GM19468 (cell line): ENCODE measurements at regions not wholly inside any gene's neighbourhood (a gene's known extent, or its start where the extent isn't known, plus 50 kb on each side); places are given as distances from the start of the nearest gene placed in this dataset.

ENCODE experiments used
- ATAC-seq: cut with Tn5 transposase; IDR thresholded peaks from one replicate; pipeline ENCODE4 v1.9.1; 2021; ENCODE audit warnings: mild to moderate bottlenecking, moderate library complexity, moderate number of reproducible peaks; ENCODE audit not compliant: unreplicated experiment; ENCODE audit errors: extremely low read depth

DNA sequence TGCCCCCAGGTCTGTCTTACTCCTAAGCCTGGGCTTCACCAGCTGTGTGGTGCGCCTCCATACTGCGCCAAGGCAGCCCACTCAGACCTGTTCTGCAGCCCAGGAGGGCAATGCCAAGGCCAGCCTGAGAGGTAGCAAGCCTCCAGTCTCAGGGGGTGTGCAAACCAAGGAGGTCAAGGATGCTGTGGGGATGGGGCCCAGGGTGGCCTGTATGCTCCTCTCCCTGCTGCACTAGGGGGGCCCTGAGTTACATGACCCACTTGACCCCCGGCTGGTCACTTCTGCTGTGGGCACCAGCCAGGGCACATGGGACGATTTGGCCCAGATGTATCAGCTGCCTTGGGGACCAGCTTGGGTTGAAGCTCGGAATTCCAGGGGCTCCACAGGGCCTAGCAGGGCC lies 70.0 kb upstream of the SLC6A6 start:
- ATAC-seq = no peak

DNA sequence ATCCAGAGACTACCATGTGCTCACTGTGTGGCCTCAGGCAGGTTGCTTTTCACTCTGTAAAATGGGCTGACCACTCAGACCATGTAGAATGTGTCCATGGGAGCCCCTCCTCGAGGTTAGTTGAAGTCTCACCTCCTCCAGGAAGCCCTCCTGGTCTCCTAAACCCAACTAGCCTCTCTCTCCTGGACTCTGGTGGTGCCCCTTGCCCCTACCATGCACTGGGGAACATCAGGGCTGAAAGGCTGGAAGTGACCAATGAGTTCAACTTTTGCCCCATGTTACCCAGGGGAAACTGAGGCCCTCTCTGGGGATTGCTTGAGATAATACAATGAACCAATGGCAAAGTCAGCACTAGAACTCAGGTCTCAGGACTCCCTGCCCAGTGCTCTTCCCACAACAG lies 69.2 kb upstream of the SLC6A6 start:
- ATAC-seq = no peak

- no peak for ATAC-seq
These were observed 68.8 kb upstream of the SLC6A6 start for GRCh38 chr3:14333621-14334020.

GRCh38 chr3:14334136-14334535 lies 68.3 kb upstream of the SLC6A6 start:
- no peak for ATAC-seq

- no peak for ATAC-seq
These were observed 67.5 kb upstream of the SLC6A6 start for GRCh38 chr3:14334936-14335335.

DNA sequence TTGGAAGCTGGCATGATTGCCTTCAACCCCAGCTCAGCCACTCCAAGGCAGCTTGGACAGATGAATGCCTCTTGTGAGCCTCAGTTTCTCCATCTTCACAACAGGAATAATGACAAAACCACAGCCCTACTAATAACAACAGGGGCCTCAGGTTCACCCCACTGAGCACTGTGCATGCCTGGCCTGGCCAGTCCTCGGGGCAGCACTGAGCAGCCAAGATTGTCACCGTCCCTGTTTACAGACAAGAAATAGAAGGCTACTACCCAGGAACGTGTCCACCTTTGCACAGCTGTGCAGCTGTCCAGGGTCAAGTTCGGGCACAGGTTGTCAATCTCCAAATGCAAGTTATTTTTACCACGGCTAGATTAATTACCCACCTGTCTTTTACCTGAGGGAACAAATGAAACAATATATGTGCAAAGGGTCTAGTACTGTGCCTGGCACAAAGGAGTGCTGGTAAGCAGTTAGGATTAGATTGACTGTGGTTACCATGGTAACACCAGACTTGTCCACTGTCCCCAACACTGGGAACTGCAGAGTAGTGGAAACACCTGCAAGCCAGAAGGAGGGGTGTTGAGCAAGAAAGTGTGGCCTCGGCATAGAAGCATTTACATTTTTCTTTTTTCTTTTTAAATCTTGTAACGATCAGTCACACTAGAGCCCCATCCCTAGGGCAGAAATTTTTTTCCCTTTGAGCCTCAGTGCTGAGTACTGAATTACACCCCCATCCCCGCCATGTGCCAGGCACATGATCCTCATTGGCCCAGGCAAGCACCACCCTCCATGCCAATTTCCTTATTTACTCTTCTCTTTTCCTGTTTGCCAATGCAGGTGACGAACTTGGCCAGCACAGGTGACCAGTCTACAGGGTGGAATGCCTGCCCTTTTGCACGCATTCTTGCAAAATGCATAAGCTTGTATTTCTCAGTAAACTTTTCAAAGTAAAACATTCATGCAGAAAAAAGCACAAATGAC lies 66.3 kb upstream of the SLC6A6 start:
- ATAC-seq = no peak

GRCh38 chr3:14336749-14337598 lies 65.4 kb upstream of the SLC6A6 start:
- no peak for ATAC-seq

GRCh38 chr3:14337828-14338227 lies 64.6 kb upstream of the SLC6A6 start:
- ATAC-seq = no peak

DNA sequence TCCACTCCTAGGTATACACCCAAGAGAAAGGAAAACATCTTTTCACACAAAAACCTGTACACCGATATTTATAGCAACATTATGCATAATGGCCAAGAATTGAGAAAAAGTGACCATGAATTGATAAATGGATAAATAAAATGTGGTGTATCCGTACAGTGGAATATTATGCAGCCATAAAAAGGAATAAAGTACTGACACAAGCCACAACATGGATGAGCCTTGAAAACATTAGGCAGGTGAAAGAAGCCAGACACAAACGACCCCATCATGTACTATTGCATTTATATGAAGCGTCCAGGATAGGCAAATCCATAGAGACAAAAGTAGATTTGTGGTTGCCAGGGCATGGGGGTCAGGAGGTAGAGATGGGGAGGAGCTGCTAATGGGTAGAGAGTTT lies 64.2 kb upstream of the SLC6A6 start:
- ATAC-seq = no peak

- no peak for ATAC-seq
These were observed 63.4 kb upstream of the SLC6A6 start for GRCh38 chr3:14338898-14339458.

DNA sequence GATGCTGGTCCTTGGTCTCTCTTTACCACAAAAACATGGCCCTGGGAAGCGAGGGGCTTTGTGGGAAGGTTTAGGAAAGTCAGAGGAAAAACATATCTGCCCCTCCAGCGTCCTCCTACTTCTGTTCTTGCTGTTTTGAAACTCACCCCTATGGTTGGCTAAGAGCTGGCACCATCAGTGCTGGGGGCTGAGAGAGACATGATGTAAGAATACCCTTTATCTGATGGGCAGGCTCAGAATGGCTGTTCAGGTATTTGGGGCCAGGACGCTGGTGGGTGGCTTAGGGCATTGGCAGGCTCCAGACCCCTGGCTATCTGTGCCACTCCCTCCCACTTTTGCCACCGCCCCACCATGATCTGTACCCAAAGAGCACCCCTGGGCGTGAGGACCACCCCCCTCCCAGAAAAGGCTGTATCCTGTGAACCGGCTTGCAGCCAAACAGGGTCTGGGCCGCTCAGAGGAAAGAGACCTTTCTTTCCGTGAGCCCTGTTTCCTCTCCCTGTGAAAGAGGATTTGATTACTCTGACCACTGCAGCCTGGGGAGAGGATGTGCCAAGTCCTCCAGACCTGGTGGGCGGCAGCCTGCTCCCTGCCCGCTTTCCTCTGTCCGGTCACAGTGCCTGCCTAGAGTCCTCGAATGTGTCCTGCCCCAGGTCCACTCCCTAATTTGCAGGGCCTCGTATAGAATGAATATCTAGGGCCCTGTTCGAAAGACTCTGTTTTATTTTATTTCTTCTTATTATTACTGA lies 61.3 kb upstream of the SLC6A6 start:
- ATAC-seq = no peak

- no peak for ATAC-seq
These were observed 58.9 kb upstream of the SLC6A6 start for GRCh38 chr3:14343338-14344112.

DNA sequence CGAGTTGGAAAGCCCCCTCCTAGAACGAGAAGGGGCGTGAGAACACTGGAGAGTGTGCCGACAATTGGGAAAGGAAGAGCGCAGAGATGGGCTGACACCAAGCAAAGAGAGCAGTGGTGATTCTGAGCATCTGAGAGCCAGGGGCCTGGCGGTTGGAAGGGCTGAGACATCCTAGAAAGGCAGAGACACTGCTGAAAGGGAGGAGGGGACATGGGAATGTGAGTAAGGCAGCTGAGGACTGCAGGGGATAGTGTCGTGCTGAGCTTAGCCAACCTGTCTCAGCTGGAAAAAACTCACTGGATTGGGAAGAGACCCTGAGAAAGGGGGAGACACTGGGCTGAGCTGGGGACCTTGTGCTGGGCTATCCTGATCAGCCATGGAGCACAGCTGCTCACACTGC lies 58.1 kb upstream of the SLC6A6 start:
- no peak for ATAC-seq

DNA sequence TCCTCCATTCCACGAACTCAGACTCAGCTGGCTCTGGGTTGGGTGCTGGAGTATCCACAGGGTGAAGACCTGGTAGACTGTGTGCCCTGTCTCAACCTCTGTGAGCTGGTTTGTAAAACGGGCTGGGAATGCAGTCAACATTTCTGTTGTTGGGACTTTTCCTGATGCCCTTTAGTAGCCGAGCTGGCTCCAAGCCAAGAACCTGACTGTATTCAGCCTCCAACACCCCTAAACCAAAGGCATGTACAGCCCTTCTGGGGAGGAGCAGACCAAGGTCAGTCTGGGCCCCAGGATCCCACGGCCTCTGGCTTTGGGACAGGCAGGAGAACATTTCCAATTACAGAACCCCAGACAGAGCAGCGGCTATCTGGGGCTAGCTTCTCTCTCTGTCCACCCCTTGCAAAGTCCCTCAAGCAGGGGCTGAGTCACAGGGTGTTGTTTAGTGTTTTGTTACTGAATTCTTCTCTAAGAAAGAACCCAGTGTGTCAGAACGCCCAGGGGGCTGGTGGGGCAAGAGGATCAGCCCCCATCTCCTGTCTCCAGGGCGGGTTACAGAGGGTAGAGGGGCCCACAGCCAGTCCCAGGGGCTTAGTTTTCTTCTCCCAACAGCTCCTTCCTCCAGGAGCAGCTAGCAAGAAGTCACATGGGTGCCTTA lies 56.8 kb upstream of the SLC6A6 start:
- ATAC-seq = no peak

DNA sequence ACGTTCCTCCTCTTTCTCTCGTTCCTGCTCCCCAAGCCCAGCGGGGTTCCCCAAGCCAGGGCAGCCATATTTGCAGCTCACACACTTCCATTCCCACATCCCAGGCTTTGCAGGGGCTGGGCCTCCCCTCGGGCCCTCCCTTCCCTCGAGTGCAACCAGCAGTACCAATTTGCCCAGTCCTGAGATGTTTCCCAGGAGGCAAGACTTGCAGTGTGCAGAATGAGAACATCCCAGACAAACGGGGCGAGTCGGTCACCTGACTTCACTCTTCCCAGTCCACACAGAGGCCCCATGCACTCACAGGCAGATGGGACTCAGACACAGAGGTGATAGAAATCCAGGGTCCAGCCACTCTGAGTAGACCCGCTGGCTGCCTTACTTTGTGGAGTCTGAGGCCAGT lies 56.2 kb upstream of the SLC6A6 start:
- ATAC-seq = no peak

GRCh38 chr3:14346642-14347041 lies 55.8 kb upstream of the SLC6A6 start:
- ATAC-seq = no peak

- ATAC-seq = no peak
These were observed 55.3 kb upstream of the SLC6A6 start for GRCh38 chr3:14347110-14347509.

DNA sequence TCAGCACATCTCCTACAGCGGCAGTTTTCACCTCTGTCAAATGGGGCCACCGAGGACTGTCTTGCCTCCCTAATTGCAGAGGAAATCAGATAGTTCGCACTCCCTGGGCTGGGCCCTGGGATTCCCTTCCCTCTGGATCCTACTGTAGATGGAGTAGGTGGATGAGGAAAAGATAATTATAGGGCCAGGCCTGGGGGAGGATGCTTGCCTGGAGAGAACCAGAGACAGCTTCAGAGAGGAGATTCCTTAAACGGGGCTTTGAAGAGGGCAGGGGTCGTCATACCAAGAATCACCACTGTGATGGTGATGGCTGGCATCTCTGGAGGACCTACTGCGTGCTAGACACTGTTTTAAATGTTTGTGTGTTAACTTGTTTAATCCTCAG lies 50.8 kb upstream of the SLC6A6 start:
- ATAC-seq = no peak
